Naive thymus-derived CD4-positive, alpha-beta T cell (primary cell): ENCODE measurements at regions not wholly inside any gene's neighbourhood (a gene's known extent, or its start where the extent isn't known, plus 50 kb on each side); places are given as distances from the start of the nearest gene placed in this dataset.

Source experiments
- ATAC-seq: fragments of 150-1000 bp; cut with Tn5 transposase; 2 replicates; pipeline ENCODE4 v1.10.0; 2021; ENCODE audit warnings: mild to moderate bottlenecking, moderate library complexity
- CTCF ChIA-PET: fragments of 350-600 bp; sonication (Branson Sonifier 250); formaldehyde crosslinking; loops from one replicate; lab custom pipeline; 2021; ENCODE audit warnings: antibody characterized with exemption; lab: Charles Lee
- POLR2A ChIA-PET: fragments of 350-600 bp; sonication (Branson Sonifier 250); formaldehyde crosslinking; loops from one replicate; lab custom pipeline; 2021; ENCODE audit warnings: antibody characterized with exemption, inconsistent platforms; lab: Charles Lee
- DNase-seq, 9 donors: peaks; one replicate each; pipeline versions ENCODE4 v3.0.0 to v3.0.0-alpha.2; 2020 to 2022; ENCODE audit warnings: mixed read lengths in 1 of 9
- H3K27ac ChIP-seq: one replicate; pipeline ENCODE4 v1.7.0; 2013; ENCODE audit warnings: mild to moderate bottlenecking, low read depth, low read length, moderate library complexity
- H3K27me3 ChIP-seq, 2 donors: one replicate each; pipeline ENCODE4 v1.7.0; 2013; ENCODE audit warnings: low read length in 2 of 2, mild to moderate bottlenecking in 2 of 2, moderate library complexity in 2 of 2; ENCODE audit not compliant: control insufficient read depth in 2 of 2, insufficient read depth in 2 of 2
- H3K36me3 ChIP-seq, 3 experiments: 1 replicate in 2 of 3; 2 replicates in 1 of 3; pipeline ENCODE4 v1.7.0; 2013; ENCODE audit warnings: low read length in 3 of 3, mild to moderate bottlenecking in 3 of 3, moderate library complexity in 1 of 3; ENCODE audit not compliant: insufficient read depth in 3 of 3, control insufficient read depth in 2 of 3
- H3K4me1 ChIP-seq, 2 donors: one replicate each; pipeline ENCODE4 v1.7.0; 2013; ENCODE audit warnings: low read length in 2 of 2, mild to moderate bottlenecking in 2 of 2, moderate library complexity in 1 of 2; ENCODE audit not compliant: control insufficient read depth in 2 of 2, insufficient read depth in 2 of 2
- H3K4me3 ChIP-seq: 2 replicates; pipeline ENCODE4 v1.7.0; 2013; ENCODE audit warnings: mild to moderate bottlenecking, low read length
- H3K9me3 ChIP-seq, 3 experiments: 1 replicate in 2 of 3; 2 replicates in 1 of 3; pipeline ENCODE4 v1.7.0; 2013; ENCODE audit warnings: low read length in 3 of 3; ENCODE audit not compliant: control insufficient read depth in 2 of 3
- H3K27ac Mint-ChIP-seq, 9 donors: one replicate each; pipeline ENCODE4 v1.8.0; 2020 to 2022; ENCODE audit warnings: mixed read lengths in 9 of 9, mild to moderate bottlenecking in 8 of 9, moderate library complexity in 5 of 9, inconsistent platforms in 2 of 9
- H3K27me3 Mint-ChIP-seq, 5 donors: one replicate each; pipeline ENCODE4 v1.8.0; 2021 to 2022; ENCODE audit warnings: mixed read lengths in 5 of 5, mild to moderate bottlenecking in 1 of 5
- H3K36me3 Mint-ChIP-seq, 5 donors: one replicate each; pipeline ENCODE4 v1.8.0; 2020 to 2022; ENCODE audit warnings: mixed read lengths in 5 of 5, mild to moderate bottlenecking in 3 of 5, inconsistent platforms in 1 of 5
- H3K4me1 Mint-ChIP-seq, 7 donors: one replicate each; pipeline ENCODE4 v1.8.0; 2020 to 2022; ENCODE audit warnings: mixed read lengths in 7 of 7, mild to moderate bottlenecking in 3 of 7, inconsistent platforms in 1 of 7
- H3K4me3 Mint-ChIP-seq, 10 donors: one replicate each; pipeline ENCODE4 v1.8.0; 2020 to 2022; ENCODE audit warnings: mild to moderate bottlenecking in 10 of 10, mixed read lengths in 10 of 10, moderate library complexity in 6 of 10, inconsistent platforms in 2 of 10
- H3K9me3 Mint-ChIP-seq, 11 donors: one replicate each; pipeline ENCODE4 v1.8.0; 2020 to 2022; ENCODE audit warnings: mixed read lengths in 11 of 11, mild to moderate bottlenecking in 4 of 11, inconsistent platforms in 1 of 11, moderate library complexity in 1 of 11
- intact Hi-C, 2 donors: fragments of 100-400 bp; cut with micrococcal nuclease; formaldehyde crosslinking; loops; one replicate each; pipeline ENCODE4 v1.15.1; 2023

DNA sequence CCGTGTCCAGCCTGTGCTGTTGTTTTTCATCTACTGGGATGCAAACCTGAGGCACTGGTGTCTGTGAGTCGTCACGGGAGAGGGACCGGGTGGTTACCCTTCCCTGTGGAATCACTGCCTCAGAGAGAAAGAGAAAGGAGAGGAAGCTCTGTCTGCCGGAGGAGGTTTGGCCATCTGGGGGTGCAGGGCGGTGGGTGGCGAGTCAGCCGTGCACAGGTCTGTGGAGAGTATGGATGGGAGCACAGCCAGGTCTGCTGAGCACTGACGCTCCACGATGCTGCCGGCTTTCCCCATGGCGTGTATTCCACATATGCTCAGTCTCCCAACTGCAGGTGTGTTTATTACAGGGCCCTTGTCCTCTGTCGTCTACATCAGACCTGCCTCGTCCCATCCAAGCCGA, 395.2 kb upstream of the IRX4 start:
- Histone ChIP-seq H3K4me3 (no peak overlapping the region), H3K36me3 (no peaks in the 10 kb centered on the region), H3K9me3 (no peaks in the 10 kb centered on the region), H3K27me3 (no peaks in the 10 kb centered on the region), H3K4me1 (no peaks in the 10 kb centered on the region), H3K27ac (no peak overlapping the region)
- H3K9me3 Mint-ChIP-seq: peaks cover 0 to 5% (median 0%) of the 10 kb centered on the region in 11 donors
- ATAC-seq (no peak), DNase-seq (no peak)
- peaks cover 0 to 22% (median 7%) of the 10 kb centered on the region in 5 donors for H3K27me3 Mint-ChIP-seq
- ChIA-PET POLR2A (no interaction called here), CTCF (no interaction called here)
- intact Hi-C loops: no loop called here
- peaks cover 0 to 2% (median 0%) of the 10 kb centered on the region in 7 donors for H3K4me1 Mint-ChIP-seq
- no peak overlapping the region for H3K27ac Mint-ChIP-seq
- no peak overlapping the region for H3K4me3 Mint-ChIP-seq
- no peaks in the 10 kb centered on the region for H3K36me3 Mint-ChIP-seq

DNA sequence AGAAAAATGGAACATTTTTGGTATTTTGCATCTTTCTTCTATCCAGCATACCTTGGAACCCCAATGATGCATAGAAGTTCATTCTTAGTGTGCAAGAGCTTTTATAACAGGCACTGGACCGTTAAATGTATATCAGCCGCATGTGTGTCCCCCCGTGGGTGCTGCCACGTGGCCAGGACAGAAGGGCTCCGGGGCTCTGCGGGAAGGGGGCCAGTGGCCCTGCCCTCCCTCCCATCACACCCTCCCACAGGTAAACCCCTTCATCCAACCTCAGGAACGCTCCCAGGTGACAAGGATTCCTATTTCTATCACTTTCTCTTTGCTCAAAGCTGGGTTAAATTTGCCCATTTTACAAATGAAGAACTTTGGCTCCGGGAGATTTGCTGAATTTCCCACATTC, 393.4 kb upstream of the IRX4 start:
- ATAC-seq (no peak), DNase-seq (no peak)
- Mint-ChIP-seq H3K4me3 (no peak overlapping the region), H3K4me1 (peaks cover 0 to 2% (median 0%) of the 10 kb centered on the region in 7 donors), H3K27ac (no peak overlapping the region), H3K9me3 (peaks cover 0 to 5% (median 0%) of the 10 kb centered on the region in 11 donors), H3K36me3 (no peaks in the 10 kb centered on the region), H3K27me3 (peaks cover 0 to 24% (median 7%) of the 10 kb centered on the region in 5 donors)
- POLR2A ChIA-PET: no interaction called here
- H3K27me3 ChIP-seq: no peaks in the 10 kb centered on the region
- H3K4me1 ChIP-seq: no peaks in the 10 kb centered on the region
- CTCF ChIA-PET: no interaction called here
- H3K36me3 ChIP-seq: no peaks in the 10 kb centered on the region
- intact Hi-C loops: no loop called here
- H3K9me3 ChIP-seq: no peaks in the 10 kb centered on the region
- H3K4me3 ChIP-seq: no peak overlapping the region
- H3K27ac ChIP-seq: no peak overlapping the region

DNA sequence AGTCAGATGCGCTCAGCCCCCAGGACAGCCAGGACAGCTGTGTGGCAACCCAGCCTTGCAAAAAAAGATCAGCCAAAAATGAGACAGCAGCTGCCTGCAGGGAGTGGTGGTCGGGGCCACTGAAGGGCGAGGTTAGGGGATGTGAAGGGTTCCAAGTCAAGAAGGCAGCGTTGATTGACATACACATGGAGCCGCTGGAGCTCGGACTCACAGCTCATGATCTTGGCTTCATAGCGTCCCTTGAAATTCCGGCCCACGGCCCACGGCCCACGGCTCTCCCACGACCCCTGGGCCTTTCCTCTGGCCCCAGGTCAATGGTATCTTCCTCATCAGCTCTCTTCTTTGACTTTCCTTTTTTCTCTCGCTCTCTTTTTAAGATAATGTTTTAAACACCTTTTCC, 390.0 kb upstream of the IRX4 start:
- DNase-seq: no peak
- no peak for ATAC-seq
- ChIA-PET CTCF (no interaction called here), POLR2A (no interaction called here)
- no peaks in the 10 kb centered on the region for H3K4me1 ChIP-seq
- H3K27ac ChIP-seq: no peak overlapping the region
- no peaks in the 10 kb centered on the region for H3K9me3 ChIP-seq
- Mint-ChIP-seq H3K27me3 (peaks cover 0 to 30% (median 10%) of the 10 kb centered on the region in 5 donors), H3K4me3 (no peak overlapping the region), H3K4me1 (peaks cover 0 to 2% (median 0%) of the 10 kb centered on the region in 7 donors), H3K9me3 (peaks cover 0 to 5% (median 0%) of the 10 kb centered on the region in 11 donors), H3K36me3 (no peaks in the 10 kb centered on the region), H3K27ac (no peak overlapping the region)
- H3K36me3 ChIP-seq: no peaks in the 10 kb centered on the region
- intact Hi-C loops: no loop called here
- no peak overlapping the region for H3K4me3 ChIP-seq
- no peaks in the 10 kb centered on the region for H3K27me3 ChIP-seq

DNA sequence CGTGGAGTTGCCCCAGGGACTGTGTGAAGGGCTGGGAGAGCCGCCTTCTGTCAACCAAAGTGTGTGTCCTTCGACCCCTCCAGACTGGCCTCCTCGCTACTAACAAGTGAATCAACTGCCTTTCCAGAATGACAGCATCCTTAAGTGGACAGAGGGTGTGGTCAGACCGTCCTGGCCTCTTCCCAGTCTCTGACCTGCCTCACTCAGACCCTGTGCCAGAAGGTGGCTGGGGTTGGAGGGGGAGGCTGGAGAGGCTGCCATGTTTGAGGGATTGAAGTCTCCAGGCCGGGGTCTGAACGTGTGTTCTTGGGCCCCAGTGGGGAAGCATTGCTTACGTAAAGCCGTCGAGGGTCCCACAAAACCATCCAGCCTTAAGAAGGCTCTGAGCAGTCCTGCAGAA, 389.3 kb upstream of the IRX4 start:
- H3K36me3 ChIP-seq: no peaks in the 10 kb centered on the region
- no peak for ATAC-seq
- H3K27me3 Mint-ChIP-seq: peaks cover 0 to 25% (median 10%) of the 10 kb centered on the region in 5 donors

DNA sequence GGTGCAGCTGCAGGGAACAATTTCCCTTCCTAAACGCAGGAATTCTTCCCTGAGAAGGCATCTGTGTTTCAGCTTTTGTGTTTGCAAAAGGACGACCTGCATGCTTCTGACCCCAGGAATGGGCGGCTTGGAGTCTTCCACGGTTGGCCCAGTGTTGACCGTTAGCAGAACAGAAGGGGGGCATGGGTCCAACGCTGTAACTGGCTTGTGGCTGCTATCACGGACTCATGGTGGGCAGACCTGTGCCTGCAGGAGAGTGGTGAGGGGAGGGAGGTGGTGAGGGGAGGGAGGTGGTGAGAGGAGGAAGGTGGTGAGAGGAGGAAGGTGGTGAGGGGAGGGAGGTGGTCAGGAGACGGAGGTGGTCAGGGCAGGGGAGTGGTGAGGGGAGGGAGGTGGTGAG, 388.6 kb upstream of the IRX4 start:
- peaks cover 0 to 2% (median 0%) of the 10 kb centered on the region in 7 donors for H3K4me1 Mint-ChIP-seq
- no peaks in the 10 kb centered on the region for H3K36me3 Mint-ChIP-seq
- no peak overlapping the region for H3K27ac ChIP-seq
- H3K27ac Mint-ChIP-seq: no peak overlapping the region
- H3K9me3 Mint-ChIP-seq: peaks cover 0 to 5% (median 0%) of the 10 kb centered on the region in 11 donors
- H3K27me3 ChIP-seq: no peaks in the 10 kb centered on the region
- H3K4me1 ChIP-seq: no peaks in the 10 kb centered on the region
- CTCF ChIA-PET: no interaction called here
- no peak for DNase-seq
- H3K4me3 Mint-ChIP-seq: no peak overlapping the region
- ATAC-seq: no peak
- H3K9me3 ChIP-seq: no peaks in the 10 kb centered on the region
- peaks cover 0 to 25% (median 10%) of the 10 kb centered on the region in 5 donors for H3K27me3 Mint-ChIP-seq
- POLR2A ChIA-PET: no interaction called here
- intact Hi-C loops: no loop called here
- no peak overlapping the region for H3K4me3 ChIP-seq
- H3K36me3 ChIP-seq: no peaks in the 10 kb centered on the region

More for the DNA sequence above, 389.3 kb upstream of the IRX4 start:
- Histone ChIP-seq H3K9me3 (no peaks in the 10 kb centered on the region), H3K27me3 (no peaks in the 10 kb centered on the region), H3K4me1 (no peaks in the 10 kb centered on the region), H3K27ac (no peak overlapping the region), H3K4me3 (no peak overlapping the region)
- Mint-ChIP-seq H3K9me3 (peaks cover 0 to 5% (median 0%) of the 10 kb centered on the region in 11 donors), H3K27ac (no peak overlapping the region), H3K4me3 (no peak overlapping the region), H3K36me3 (no peaks in the 10 kb centered on the region), H3K4me1 (peaks cover 0 to 2% (median 0%) of the 10 kb centered on the region in 7 donors)
- CTCF ChIA-PET: no interaction called here
- no peak for DNase-seq
- POLR2A ChIA-PET: no interaction called here
- intact Hi-C loops: no loop called here

DNA sequence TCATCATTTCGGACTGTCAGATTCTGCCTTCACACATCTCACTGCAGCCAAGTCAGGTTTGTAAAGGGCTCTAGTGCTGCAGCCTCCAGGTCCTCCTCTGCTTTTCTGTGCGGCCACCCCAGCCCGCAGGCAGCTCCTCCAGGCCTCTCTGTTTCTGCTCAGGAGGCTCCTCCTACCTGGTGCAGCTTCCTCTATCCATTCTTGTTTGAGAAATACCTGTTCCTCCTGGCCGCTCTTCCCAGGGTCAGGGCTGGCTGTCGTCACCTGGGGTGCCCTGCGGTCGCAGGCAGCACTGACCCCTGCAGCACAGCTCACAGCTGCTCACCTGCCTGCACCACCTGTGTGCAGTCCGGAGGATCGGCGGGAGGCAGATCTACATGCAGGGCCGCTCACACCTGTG, 387.7 kb upstream of the IRX4 start:
- no peaks in the 10 kb centered on the region for H3K36me3 Mint-ChIP-seq

DNA sequence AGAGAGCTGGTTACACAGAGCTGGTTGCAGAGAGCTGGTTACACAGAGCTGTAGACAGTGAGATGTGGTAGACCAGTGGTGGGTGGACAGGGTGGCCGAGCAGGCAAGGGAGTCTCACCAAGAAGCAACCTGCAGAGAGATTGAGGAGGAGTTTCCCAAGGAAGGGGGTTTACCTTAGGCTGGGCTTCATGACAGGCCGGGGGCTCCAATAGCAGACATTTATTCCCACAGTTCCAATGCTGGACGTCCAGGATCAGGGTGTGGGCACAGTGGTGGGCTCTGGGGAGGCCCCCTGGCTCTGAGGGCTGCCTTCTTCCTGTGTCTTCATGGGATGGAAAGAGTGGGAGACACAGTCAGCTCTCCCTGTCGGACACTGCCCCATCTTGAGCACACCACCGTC, 386.9 kb upstream of the IRX4 start:
- ATAC-seq: no peak
- Histone ChIP-seq H3K9me3 (no peaks in the 10 kb centered on the region), H3K4me1 (no peaks in the 10 kb centered on the region), H3K36me3 (no peaks in the 10 kb centered on the region), H3K27me3 (no peaks in the 10 kb centered on the region), H3K27ac (no peak overlapping the region), H3K4me3 (no peak overlapping the region)
- ChIA-PET POLR2A (no interaction called here), CTCF (no interaction called here)
- no peak overlapping the region for H3K27ac Mint-ChIP-seq
- no peaks in the 10 kb centered on the region for H3K36me3 Mint-ChIP-seq
- no peak for DNase-seq
- no peaks in the 10 kb centered on the region for H3K4me1 Mint-ChIP-seq
- H3K4me3 Mint-ChIP-seq: no peak overlapping the region
- peaks cover 0 to 20% (median 6%) of the 10 kb centered on the region in 5 donors for H3K27me3 Mint-ChIP-seq
- H3K9me3 Mint-ChIP-seq: peaks cover 0 to 5% (median 0%) of the 10 kb centered on the region in 11 donors
- intact Hi-C loops: no loop called here

More for the DNA sequence above, 387.7 kb upstream of the IRX4 start:
- DNase-seq (no peak), ATAC-seq (no peak)
- Histone ChIP-seq H3K4me3 (no peak overlapping the region), H3K27me3 (no peaks in the 10 kb centered on the region), H3K9me3 (no peaks in the 10 kb centered on the region), H3K27ac (no peak overlapping the region), H3K36me3 (no peaks in the 10 kb centered on the region), H3K4me1 (no peaks in the 10 kb centered on the region)
- POLR2A ChIA-PET: no interaction called here
- Mint-ChIP-seq H3K27me3 (peaks cover 0 to 23% (median 9%) of the 10 kb centered on the region in 5 donors), H3K27ac (no peak overlapping the region), H3K4me1 (no peaks in the 10 kb centered on the region), H3K9me3 (peaks cover 0 to 5% (median 0%) of the 10 kb centered on the region in 11 donors), H3K4me3 (no peak overlapping the region)
- intact Hi-C loops: no loop called here
- CTCF ChIA-PET: no interaction called here
